KMS-11 (cell line): ENCODE measurements at regions not wholly inside any gene's neighbourhood (a gene's known extent, or its start where the extent isn't known, plus 50 kb on each side); places are given as distances from the start of the nearest gene placed in this dataset.

ENCODE experiments used
- H2AFZ ChIP-seq: fragments of 200-600 bp; sonication (generic); 2 replicates; pipeline ENCODE4 v1.6.1; 2016; ENCODE audit warnings: antibody characterized with exemption, mixed run types, low read depth
- H3K27ac ChIP-seq: fragments of 200-600 bp; sonication (generic); 2 replicates; pipeline ENCODE4 v1.6.1; 2016; ENCODE audit warnings: mild to moderate bottlenecking, mixed run types
- H3K27me3 ChIP-seq: fragments of 200-600 bp; sonication (generic); 2 replicates; pipeline ENCODE4 v1.6.1; 2017; ENCODE audit warnings: mild to moderate bottlenecking, low read depth, mixed run types, moderate library complexity; ENCODE audit not compliant: insufficient read depth
- H3K36me3 ChIP-seq: fragments of 200-600 bp; sonication (generic); 2 replicates; pipeline ENCODE4 v1.6.1; 2017; ENCODE audit warnings: mild to moderate bottlenecking, mixed run types; ENCODE audit not compliant: insufficient read depth
- H3K4me1 ChIP-seq: fragments of 200-600 bp; sonication (generic); 2 replicates; pipeline ENCODE4 v1.6.1; 2016; ENCODE audit warnings: mild to moderate bottlenecking, low read depth, mixed run types; ENCODE audit not compliant: poor library complexity, severe bottlenecking
- H3K4me2 ChIP-seq: fragments of 200-600 bp; sonication (generic); 2 replicates; pipeline ENCODE4 v1.7.0; 2016; ENCODE audit warnings: mild to moderate bottlenecking, mixed run types
- H3K4me3 ChIP-seq: fragments of 200-600 bp; sonication (generic); IDR thresholded peaks from 2 replicates; pipeline ENCODE4 v1.6.1; 2017; ENCODE audit warnings: low read depth, low read length, mixed read lengths; ENCODE audit not compliant: insufficient read depth
- H3K79me2 ChIP-seq: fragments of 200-600 bp; sonication (generic); 2 replicates; pipeline ENCODE4 v1.6.1; 2016; ENCODE audit warnings: low read depth, mixed run types; ENCODE audit not compliant: insufficient read depth
- H3K9ac ChIP-seq: fragments of 200-600 bp; sonication (generic); 2 replicates; pipeline ENCODE4 v1.6.1; 2016; ENCODE audit warnings: mild to moderate bottlenecking, mixed run types
- H4K20me1 ChIP-seq: fragments of 200-600 bp; sonication (generic); 2 replicates; pipeline ENCODE4 v1.6.1; 2016; ENCODE audit warnings: mild to moderate bottlenecking, mixed run types; ENCODE audit not compliant: insufficient read depth
- CTCF ChIP-seq: fragments of 200-600 bp; sonication (generic); conservative IDR thresholded peaks from 2 replicates; pipeline ENCODE4 v1.6.1; 2017; ENCODE audit warnings: low read depth, mild to moderate bottlenecking, antibody characterized with exemption, low read length, moderate library complexity, mixed read lengths

- H3K36me3 ChIP-seq = no peaks in the 10 kb centered on the region
- H3K79me2 ChIP-seq = no peaks in the 10 kb centered on the region
- no peak for TF ChIP-seq CTCF
- no peak overlapping the region for H3K4me2 ChIP-seq
- no peaks in the 10 kb centered on the region for H3K27me3 ChIP-seq
- H2AFZ ChIP-seq = no peak overlapping the region
- no peak overlapping the region for H3K4me3 ChIP-seq
- no peak overlapping the region for H3K9ac ChIP-seq
- H4K20me1 ChIP-seq = no peaks in the 10 kb centered on the region
- no peak overlapping the region for H3K27ac ChIP-seq
- no peaks in the 10 kb centered on the region for H3K4me1 ChIP-seq
Measured at GRCh38 chr7:41190581-41190980, 512.3 kb downstream of the INHBA start.

GRCh38 chr7:41189866-41190265, 513.0 kb downstream of the INHBA start:
- H2AFZ ChIP-seq = no peak overlapping the region
- no peak overlapping the region for H3K4me3 ChIP-seq
- H3K9ac ChIP-seq = no peak overlapping the region
- no peaks in the 10 kb centered on the region for H3K27me3 ChIP-seq
- no peaks in the 10 kb centered on the region for H3K36me3 ChIP-seq
- no peaks in the 10 kb centered on the region for H4K20me1 ChIP-seq
- no peaks in the 10 kb centered on the region for H3K4me1 ChIP-seq
- H3K4me2 ChIP-seq = no peak overlapping the region
- H3K79me2 ChIP-seq = no peaks in the 10 kb centered on the region
- no peak overlapping the region for H3K27ac ChIP-seq
- TF ChIP-seq CTCF = no peak

GRCh38 chr7:41188163-41189130, 514.4 kb downstream of the INHBA start:
- TF ChIP-seq CTCF = no peak
- no peak overlapping the region for H3K27ac ChIP-seq
- no peaks in the 10 kb centered on the region for H3K36me3 ChIP-seq
- H3K27me3 ChIP-seq = no peaks in the 10 kb centered on the region
- no peak overlapping the region for H3K9ac ChIP-seq
- H3K4me3 ChIP-seq = no peak overlapping the region
- no peaks in the 10 kb centered on the region for H4K20me1 ChIP-seq
- no peak overlapping the region for H2AFZ ChIP-seq
- no peaks in the 10 kb centered on the region for H3K79me2 ChIP-seq
- no peaks in the 10 kb centered on the region for H3K4me1 ChIP-seq
- H3K4me2 ChIP-seq = no peak overlapping the region

GRCh38 chr7:41187322-41187721, 515.6 kb downstream of the INHBA start:
- no peak for TF ChIP-seq CTCF
- Histone ChIP-seq H4K20me1 (no peaks in the 10 kb centered on the region), H3K27me3 (no peaks in the 10 kb centered on the region), H3K4me3 (no peak overlapping the region), H3K79me2 (no peaks in the 10 kb centered on the region), H3K4me1 (no peaks in the 10 kb centered on the region), H3K4me2 (no peak overlapping the region), H3K36me3 (no peaks in the 10 kb centered on the region), H2AFZ (no peak overlapping the region), H3K27ac (no peak overlapping the region), H3K9ac (no peak overlapping the region)
